Uterus (tissue), 3 donors: ENCODE measurements at regions not wholly inside any gene's neighbourhood (a gene's known extent, or its start where the extent isn't known, plus 50 kb on each side); places are given as distances from the start of the nearest gene placed in this dataset.

Source experiments
- DNase-seq, 2 donors: peaks; one replicate each; pipeline ENCODE4 v3.0.0-alpha.2; 2019 to 2020
- H3K27ac ChIP-seq, 2 donors: fragments of 200-600 bp; sonication (generic); 1 replicate in 1 of 2; 2 replicates in 1 of 2; pipeline ENCODE4 v1.5.1; 2016 to 2018
- H3K27me3 ChIP-seq, 2 donors: fragments of 200-600 bp; sonication (generic); one replicate each; pipeline ENCODE4 v1.5.1; 2018 to 2019; ENCODE audit warnings: control low read depth in 1 of 2
- H3K36me3 ChIP-seq, 2 donors: fragments of 200-600 bp; sonication (generic); one replicate each; pipeline ENCODE4 v1.5.1; 2019; ENCODE audit warnings: control low read depth in 1 of 2
- H3K4me1 ChIP-seq, 2 donors: fragments of 200-600 bp; sonication (generic); one replicate each; pipeline ENCODE4 v1.5.1; 2018 to 2019; ENCODE audit warnings: control low read depth in 1 of 2
- H3K4me3 ChIP-seq, 2 donors: fragments of 200-600 bp; sonication (generic); 1 replicate in 1 of 2; 2 replicates in 1 of 2; pipeline ENCODE4 v1.5.1; 2018 to 2019; ENCODE audit warnings: mild to moderate bottlenecking in 1 of 2
- H3K9me3 ChIP-seq, 2 donors: fragments of 200-600 bp; sonication (generic); one replicate each; pipeline ENCODE4 v1.5.1; 2019; ENCODE audit warnings: control low read depth in 1 of 2
- POLR2A ChIP-seq, 2 donors: fragments of 450-650 bp; IDR thresholded peaks; one replicate each; pipeline ENCODE4 v1.6.1; 2016; ENCODE audit warnings: antibody characterized with exemption in 2 of 2, mild to moderate bottlenecking in 1 of 2, moderate library complexity in 1 of 2
- intact Hi-C: fragments of 100-400 bp; cut with DNase I; formaldehyde crosslinking; loops from one replicate; pipeline ENCODE4 v1.15.1; 2023; ENCODE audit warnings: low total_unique reads
- TF ChIP-seq, protein P1 (sequence below), 4 experiments: fragments of 200-600 bp in 2 of 4; fragments of 450-650 bp in 2 of 4; sonication (generic) in 2 of 4; IDR thresholded peaks; one replicate each; pipeline ENCODE4 v1.5.1; 2016 to 2019; ENCODE audit warnings: antibody characterized with exemption in 4 of 4, mild to moderate bottlenecking in 2 of 4, moderate library complexity in 1 of 4
- donor health status: DM: yes; HTN: yes; CAD: no.

DNA sequence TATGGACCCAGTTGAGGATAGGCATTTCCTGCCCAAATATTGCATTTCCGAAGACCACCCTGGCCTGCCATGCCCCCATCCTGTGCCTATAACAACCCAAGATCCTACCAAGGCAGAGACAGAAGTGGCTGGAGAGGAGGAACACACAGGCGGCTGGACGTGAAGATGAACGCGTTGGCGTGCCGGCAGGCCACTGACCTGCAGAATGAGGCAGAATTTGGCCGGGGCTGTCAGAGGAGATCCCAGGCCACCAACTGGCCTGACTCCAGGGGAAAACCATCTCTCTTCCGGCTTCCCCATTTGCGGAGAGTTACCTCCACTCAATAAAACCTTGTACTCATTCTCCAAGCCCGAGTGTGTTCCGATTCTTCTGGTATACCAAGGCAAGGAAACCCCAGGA lies 1507.5 kb downstream of the EFNA5 start:
- H3K4me3 ChIP-seq: no peak overlapping the region
- H3K36me3 ChIP-seq: no peaks in the 10 kb centered on the region
- H3K9me3 ChIP-seq: no peaks in the 10 kb centered on the region
- intact Hi-C loops: no loop called here
- H3K4me1 ChIP-seq: no peaks in the 10 kb centered on the region
- no peak for DNase-seq
- no peak for TF ChIP-seq POLR2A (IDR thresholded peaks at IDR 0.05)
- TF ChIP-seq, protein P1, sequence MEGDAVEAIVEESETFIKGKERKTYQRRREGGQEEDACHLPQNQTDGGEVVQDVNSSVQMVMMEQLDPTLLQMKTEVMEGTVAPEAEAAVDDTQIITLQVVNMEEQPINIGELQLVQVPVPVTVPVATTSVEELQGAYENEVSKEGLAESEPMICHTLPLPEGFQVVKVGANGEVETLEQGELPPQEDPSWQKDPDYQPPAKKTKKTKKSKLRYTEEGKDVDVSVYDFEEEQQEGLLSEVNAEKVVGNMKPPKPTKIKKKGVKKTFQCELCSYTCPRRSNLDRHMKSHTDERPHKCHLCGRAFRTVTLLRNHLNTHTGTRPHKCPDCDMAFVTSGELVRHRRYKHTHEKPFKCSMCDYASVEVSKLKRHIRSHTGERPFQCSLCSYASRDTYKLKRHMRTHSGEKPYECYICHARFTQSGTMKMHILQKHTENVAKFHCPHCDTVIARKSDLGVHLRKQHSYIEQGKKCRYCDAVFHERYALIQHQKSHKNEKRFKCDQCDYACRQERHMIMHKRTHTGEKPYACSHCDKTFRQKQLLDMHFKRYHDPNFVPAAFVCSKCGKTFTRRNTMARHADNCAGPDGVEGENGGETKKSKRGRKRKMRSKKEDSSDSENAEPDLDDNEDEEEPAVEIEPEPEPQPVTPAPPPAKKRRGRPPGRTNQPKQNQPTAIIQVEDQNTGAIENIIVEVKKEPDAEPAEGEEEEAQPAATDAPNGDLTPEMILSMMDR (IDR thresholded peaks at IDR 0.05): no peak
- H3K27ac ChIP-seq: no peak overlapping the region
- H3K27me3 ChIP-seq: no peaks in the 10 kb centered on the region

DNA sequence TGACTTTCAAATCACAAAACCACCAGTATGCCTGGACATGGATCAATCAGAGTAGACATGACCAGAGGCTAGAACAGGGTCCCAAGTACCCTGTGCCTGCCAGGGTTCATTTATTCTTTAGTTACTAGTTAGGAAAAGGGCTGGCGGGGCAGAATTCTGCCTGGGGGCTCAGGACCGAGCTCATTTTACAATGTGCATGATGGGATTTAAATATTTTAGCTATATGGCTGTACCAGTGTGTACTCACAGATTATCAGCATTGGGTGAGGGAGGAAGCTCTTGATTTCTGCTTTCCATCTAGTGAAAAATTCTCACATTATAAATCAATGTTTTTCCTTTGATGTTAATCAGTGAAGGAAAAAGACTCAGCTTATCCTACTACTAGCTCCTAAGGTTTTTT lies 1511.1 kb downstream of the EFNA5 start:
- intact Hi-C loops: no loop called here
- no peak overlapping the region for H3K27ac ChIP-seq
- no peaks in the 10 kb centered on the region for H3K36me3 ChIP-seq
- TF ChIP-seq, protein P1 (IDR thresholded peaks at IDR 0.05): no peak
- TF ChIP-seq POLR2A (IDR thresholded peaks at IDR 0.05): no peak
- no peak for DNase-seq
- no peaks in the 10 kb centered on the region for H3K27me3 ChIP-seq
- H3K9me3 ChIP-seq: no peaks in the 10 kb centered on the region
- no peaks in the 10 kb centered on the region for H3K4me1 ChIP-seq
- no peak overlapping the region for H3K4me3 ChIP-seq

DNA sequence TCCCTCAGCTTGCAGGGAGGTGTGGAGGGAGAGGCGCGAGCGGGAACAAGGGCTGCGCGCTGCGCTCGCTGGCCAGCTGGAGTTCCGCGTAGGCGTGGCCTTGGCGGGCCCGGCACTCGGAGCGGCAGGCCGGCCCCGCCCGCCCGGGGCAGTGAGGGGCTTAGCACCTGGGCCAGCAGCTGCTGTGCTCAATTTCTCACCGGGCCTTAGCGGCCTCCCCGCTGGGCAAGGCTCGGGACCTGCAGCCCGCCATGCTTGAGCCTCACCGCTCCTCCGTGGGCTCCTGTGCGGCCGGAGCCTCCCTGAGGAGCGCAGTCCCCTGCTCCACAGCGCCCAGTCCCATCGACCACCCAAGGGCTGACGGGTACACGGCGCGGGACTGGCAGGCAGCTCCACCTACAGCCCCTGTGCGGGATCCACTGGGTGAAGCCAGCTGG lies 1516.4 kb downstream of the EFNA5 start:
- no peak overlapping the region for H3K27ac ChIP-seq
- DNase-seq: no peak
- no peaks in the 10 kb centered on the region for H3K36me3 ChIP-seq
- H3K27me3 ChIP-seq: no peaks in the 10 kb centered on the region
- no peaks in the 10 kb centered on the region for H3K9me3 ChIP-seq
- no peaks in the 10 kb centered on the region for H3K4me1 ChIP-seq
- no peak overlapping the region for H3K4me3 ChIP-seq
- no peak for TF ChIP-seq POLR2A (IDR thresholded peaks at IDR 0.05)
- TF ChIP-seq, protein P1 (IDR thresholded peaks at IDR 0.05): no peak
- intact Hi-C loops: no loop called here

DNA sequence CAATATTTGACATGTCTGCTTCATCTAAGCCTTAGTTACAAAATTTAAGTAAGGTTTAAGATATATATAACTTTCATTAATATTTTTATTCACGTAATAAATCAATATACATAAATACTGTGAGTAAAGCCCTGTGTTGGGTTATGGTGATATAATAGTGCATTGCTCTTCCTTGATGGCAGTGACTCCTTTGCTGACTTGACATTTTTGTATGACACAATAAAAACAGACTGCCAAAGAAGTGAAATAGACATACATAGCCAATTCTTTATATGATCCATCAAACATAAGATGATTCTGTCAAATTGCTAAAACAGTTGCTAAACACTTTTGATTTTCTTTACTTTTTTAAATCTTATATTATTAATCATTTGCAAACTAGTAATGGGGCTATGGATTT lies 1518.2 kb downstream of the EFNA5 start:
- no peak overlapping the region for H3K27ac ChIP-seq
- intact Hi-C loops: no loop called here
- H3K4me1 ChIP-seq: no peaks in the 10 kb centered on the region
- TF ChIP-seq, protein P1 (IDR thresholded peaks at IDR 0.05): no peak
- no peak for TF ChIP-seq POLR2A (IDR thresholded peaks at IDR 0.05)
- no peak overlapping the region for H3K4me3 ChIP-seq
- H3K36me3 ChIP-seq: no peaks in the 10 kb centered on the region
- H3K27me3 ChIP-seq: no peaks in the 10 kb centered on the region
- H3K9me3 ChIP-seq: no peaks in the 10 kb centered on the region
- DNase-seq: no peak

DNA sequence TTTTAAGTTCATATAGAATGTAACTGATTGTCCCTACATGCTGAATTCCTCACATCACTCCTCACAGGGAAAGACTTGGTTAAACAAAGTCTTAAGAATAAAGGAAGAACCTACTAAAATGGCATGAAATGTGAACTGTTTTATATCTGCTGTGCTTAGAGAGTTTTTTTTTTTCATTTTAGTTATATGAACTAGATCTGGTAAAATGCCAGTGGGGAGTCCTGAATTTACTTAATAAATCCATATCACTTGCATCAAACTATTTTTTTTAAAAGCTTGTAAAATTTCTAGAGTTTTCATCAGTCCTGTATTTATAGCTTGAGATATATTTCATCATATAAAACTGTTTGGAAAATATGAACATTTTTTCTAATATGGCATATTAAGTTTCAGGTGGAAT lies 1528.6 kb downstream of the EFNA5 start:
- Histone ChIP-seq H3K36me3 (no peaks in the 10 kb centered on the region), H3K27ac (no peak overlapping the region), H3K27me3 (no peaks in the 10 kb centered on the region), H3K9me3 (no peaks in the 10 kb centered on the region), H3K4me1 (no peaks in the 10 kb centered on the region), H3K4me3 (no peak overlapping the region)
- intact Hi-C loops: no loop called here
- TF ChIP-seq POLR2A (IDR thresholded peaks at IDR 0.05): no peak
- TF ChIP-seq, protein P1 (IDR thresholded peaks at IDR 0.05): no peak
- DNase-seq: no peak
